DOHH2 (cell line): ENCODE measurements at regions not wholly inside any gene's neighbourhood (a gene's known extent, or its start where the extent isn't known, plus 50 kb on each side); places are given as distances from the start of the nearest gene placed in this dataset.

Experiments
- H3F3A ChIP-seq: fragments of 200-600 bp; sonication (generic), shearing (Covaris generic); 2 replicates; pipeline ENCODE4 v1.6.0; 2016; ENCODE audit warnings: antibody characterized with exemption, mild to moderate bottlenecking; ENCODE audit not compliant: control insufficient read depth, insufficient read depth
- H3K27ac ChIP-seq: fragments of 200-600 bp; sonication (generic); 2 replicates; pipeline ENCODE4 v1.5.1; 2014; ENCODE audit warnings: low read depth, mild to moderate bottlenecking, low read length, moderate library complexity
- H3K27me3 ChIP-seq: fragments of 200-600 bp; sonication (generic); 2 replicates; pipeline ENCODE4 v1.6.1; 2014; ENCODE audit warnings: mild to moderate bottlenecking, low read length, mixed read lengths; ENCODE audit not compliant: control insufficient read depth
- H3K36me3 ChIP-seq: fragments of 200-600 bp; sonication (generic); 2 replicates; pipeline ENCODE4 v1.6.1; 2014; ENCODE audit warnings: mild to moderate bottlenecking, low read length, moderate library complexity, mixed read lengths; ENCODE audit not compliant: control insufficient read depth
- H3K4me1 ChIP-seq: fragments of 200-600 bp; sonication (generic); 2 replicates; pipeline ENCODE4 v1.6.1; 2014; ENCODE audit warnings: mild to moderate bottlenecking, low read length, mixed read lengths; ENCODE audit not compliant: control insufficient read depth
- H3K4me2 ChIP-seq: fragments of 200-600 bp; sonication (generic); 2 replicates; pipeline ENCODE4 v1.6.0; 2014; ENCODE audit warnings: mild to moderate bottlenecking, low read length, moderate library complexity
- H3K4me3 ChIP-seq: fragments of 200-600 bp; sonication (generic); 2 replicates; pipeline ENCODE4 v1.5.1; 2014; ENCODE audit warnings: mild to moderate bottlenecking, low read length, mixed read lengths
- H3K79me2 ChIP-seq: fragments of 200-600 bp; sonication (generic); 2 replicates; pipeline ENCODE4 v1.6.1; 2014; ENCODE audit warnings: mild to moderate bottlenecking, low read length, mixed read lengths; ENCODE audit not compliant: control insufficient read depth
- H3K9me2 ChIP-seq: fragments of 200-600 bp; sonication (generic); replicated peaks from 2 replicates; pipeline ENCODE4 v1.6.1; 2014; ENCODE audit warnings: mild to moderate bottlenecking, low read length, mixed read lengths; ENCODE audit not compliant: control insufficient read depth
- H3K9me3 ChIP-seq: fragments of 200-600 bp; sonication (generic); 2 replicates; pipeline ENCODE4 v1.6.1; 2014; ENCODE audit warnings: antibody characterized with exemption, low read length, mixed read lengths; ENCODE audit not compliant: control insufficient read depth, insufficient read depth
- H4K20me1 ChIP-seq: fragments of 200-600 bp; sonication (generic); 2 replicates; pipeline ENCODE4 v1.6.0; 2014; ENCODE audit warnings: low read depth, mild to moderate bottlenecking, antibody characterized with exemption, low read length, moderate library complexity; ENCODE audit not compliant: control insufficient read depth, insufficient read depth
- CTCF ChIP-seq: fragments of 200-600 bp; sonication (generic); IDR thresholded peaks from one replicate; pipeline ENCODE4 v1.5.1; 2014; ENCODE audit warnings: antibody characterized with exemption, mild to moderate bottlenecking, low read depth, low read length; ENCODE audit not compliant: poor library complexity, severe bottlenecking
- EZH2phosphoT487 ChIP-seq: fragments of 200-600 bp; sonication (generic); IDR thresholded peaks from 2 replicates; pipeline ENCODE4 v1.6.1; 2017; ENCODE audit warnings: borderline replicate concordance, mild to moderate bottlenecking, antibody characterized with exemption, low read length, moderate library complexity, mixed read lengths

- Histone ChIP-seq H3K27ac (no peak overlapping the region), H4K20me1 (no peaks in the 10 kb centered on the region), H3F3A (no peaks in the 10 kb centered on the region), H3K4me1 (no peaks in the 10 kb centered on the region), H3K27me3 (no peaks in the 10 kb centered on the region), H3K4me2 (no peak overlapping the region), H3K9me2 (no peaks in the 10 kb centered on the region), H3K36me3 (no peaks in the 10 kb centered on the region), H3K79me2 (no peaks in the 10 kb centered on the region), H3K4me3 (no peak overlapping the region), H3K9me3 (no peaks in the 10 kb centered on the region)
- no peak for TF ChIP-seq EZH2phosphoT487
- no peak for TF ChIP-seq CTCF
Measured at GRCh38 chr5:90144625-90145327, 264.8 kb downstream of the CETN3 start.

- H3K4me3 ChIP-seq = no peak overlapping the region
- TF ChIP-seq CTCF (no peak), EZH2phosphoT487 (no peak)
- no peak overlapping the region for H3K27ac ChIP-seq
- no peaks in the 10 kb centered on the region for H3K9me2 ChIP-seq
- H3K79me2 ChIP-seq = no peaks in the 10 kb centered on the region
- no peaks in the 10 kb centered on the region for H3K4me1 ChIP-seq
- no peaks in the 10 kb centered on the region for H4K20me1 ChIP-seq
- no peaks in the 10 kb centered on the region for H3F3A ChIP-seq
- no peaks in the 10 kb centered on the region for H3K36me3 ChIP-seq
- H3K4me2 ChIP-seq = no peak overlapping the region
- H3K9me3 ChIP-seq = no peaks in the 10 kb centered on the region
- no peaks in the 10 kb centered on the region for H3K27me3 ChIP-seq
Measured at GRCh38 chr5:90142541-90142940, 267.0 kb downstream of the CETN3 start.

GRCh38 chr5:90141984-90142383 lies 267.6 kb downstream of the CETN3 start:
- H3K4me2 ChIP-seq = no peak overlapping the region

More at GRCh38 chr5:90141984-90142383, 267.6 kb downstream of the CETN3 start:
- Histone ChIP-seq H3F3A (no peaks in the 10 kb centered on the region), H3K79me2 (no peaks in the 10 kb centered on the region), H3K27ac (no peak overlapping the region), H4K20me1 (no peaks in the 10 kb centered on the region), H3K9me2 (no peaks in the 10 kb centered on the region), H3K36me3 (no peaks in the 10 kb centered on the region), H3K9me3 (no peaks in the 10 kb centered on the region), H3K27me3 (no peaks in the 10 kb centered on the region), H3K4me1 (no peaks in the 10 kb centered on the region), H3K4me3 (no peak overlapping the region)
- TF ChIP-seq CTCF (no peak), EZH2phosphoT487 (no peak)
